CD4-positive, CD25-positive, alpha-beta regulatory T cell (primary cell): ENCODE measurements at regions not wholly inside any gene's neighbourhood (a gene's known extent, or its start where the extent isn't known, plus 50 kb on each side); places are given as distances from the start of the nearest gene placed in this dataset.

Experiments used
- ATAC-seq, 2 donors: fragments of 150-1000 bp; cut with Tn5 transposase; one replicate each; pipeline ENCODE4 v1.10.0; 2021; ENCODE audit warnings: low read depth in 2 of 2, moderate number of reproducible peaks in 2 of 2, moderate library complexity in 1 of 2
- DNase-seq, 3 donors: peaks; one replicate each; pipeline versions ENCODE4 v3.0.0 to v3.0.0-alpha.2; 2012 to 2022; ENCODE audit warnings: mixed read lengths in 1 of 3
- H3K27ac ChIP-seq: one replicate; pipeline ENCODE4 v1.7.0; 2013; ENCODE audit warnings: mild to moderate bottlenecking, low read length; ENCODE audit not compliant: insufficient read depth, poor library complexity, severe bottlenecking
- H3K27me3 ChIP-seq: one replicate; pipeline ENCODE4 v1.7.0; 2013; ENCODE audit warnings: low read length; ENCODE audit not compliant: control insufficient read depth, insufficient read depth
- H3K36me3 ChIP-seq: one replicate; pipeline ENCODE4 v1.7.0; 2013; ENCODE audit warnings: mild to moderate bottlenecking, low read length, moderate library complexity; ENCODE audit not compliant: control insufficient read depth, insufficient read depth
- H3K4me1 ChIP-seq: 2 replicates; pipeline ENCODE4 v1.7.0; 2013; ENCODE audit warnings: mild to moderate bottlenecking, low read length; ENCODE audit not compliant: insufficient read depth, control insufficient read depth, poor library complexity, severe bottlenecking
- H3K4me3 ChIP-seq: one replicate; pipeline ENCODE4 v1.7.0; 2013; ENCODE audit warnings: low read depth, mild to moderate bottlenecking, low read length, moderate library complexity
- H3K9me3 ChIP-seq, 2 experiments: 1 replicate in 1 of 2; 2 replicates in 1 of 2; pipeline ENCODE4 v1.7.0; 2013; ENCODE audit warnings: low read length in 2 of 2, mild to moderate bottlenecking in 1 of 2, moderate library complexity in 1 of 2; ENCODE audit not compliant: control insufficient read depth in 2 of 2
- H3K27ac Mint-ChIP-seq, 3 donors: one replicate each; pipeline ENCODE4 v1.8.0; 2020 to 2022; ENCODE audit warnings: mild to moderate bottlenecking in 3 of 3, mixed read lengths in 3 of 3, moderate library complexity in 2 of 3
- H3K27me3 Mint-ChIP-seq: one replicate; pipeline ENCODE4 v1.8.0; 2022; ENCODE audit warnings: mild to moderate bottlenecking, mixed read lengths
- H3K36me3 Mint-ChIP-seq: one replicate; pipeline ENCODE4 v1.8.0; 2020; ENCODE audit warnings: mixed read lengths
- H3K4me1 Mint-ChIP-seq, 4 donors: one replicate each; pipeline ENCODE4 v1.8.0; 2020 to 2022; ENCODE audit warnings: mixed read lengths in 4 of 4, mild to moderate bottlenecking in 1 of 4
- H3K4me3 Mint-ChIP-seq, 4 donors: one replicate each; pipeline ENCODE4 v1.8.0; 2020 to 2022; ENCODE audit warnings: mild to moderate bottlenecking in 4 of 4, mixed read lengths in 4 of 4, moderate library complexity in 3 of 4
- H3K9me3 Mint-ChIP-seq, 7 donors: one replicate each; pipeline ENCODE4 v1.8.0; 2020 to 2022; ENCODE audit warnings: mixed read lengths in 7 of 7, mild to moderate bottlenecking in 3 of 7, moderate library complexity in 2 of 7

GRCh38 chr10:21212348-21212747, 313.1 kb downstream of the SKIDA1 start:
- ATAC-seq (no peak), DNase-seq (no peak)
- H3K4me1 ChIP-seq, result no peaks in the 10 kb centered on the region
- peaks cover 4 to 6% of the 10 kb centered on the region in 2 experiments for H3K9me3 ChIP-seq
- no peak overlapping the region for H3K27ac Mint-ChIP-seq
- H3K36me3 Mint-ChIP-seq, result no peaks in the 10 kb centered on the region
- H3K27me3 Mint-ChIP-seq, result no peaks in the 10 kb centered on the region
- peaks cover 0 to 11% (median 3%) of the 10 kb centered on the region in 7 donors for H3K9me3 Mint-ChIP-seq
- H3K27me3 ChIP-seq, result no peaks in the 10 kb centered on the region
- no peak overlapping the region for H3K4me3 ChIP-seq
- no peak overlapping the region for H3K4me3 Mint-ChIP-seq
- no peaks in the 10 kb centered on the region for H3K4me1 Mint-ChIP-seq
- no peak overlapping the region for H3K27ac ChIP-seq
- H3K36me3 ChIP-seq, result no peaks in the 10 kb centered on the region

GRCh38 chr10:21209495-21209894, 312.4 kb upstream of the NEBL start:
- peaks cover 4 to 8% of the 10 kb centered on the region in 2 experiments for H3K9me3 ChIP-seq
- ATAC-seq (no peak), DNase-seq (no peak)
- no peak overlapping the region for H3K27ac ChIP-seq
- Mint-ChIP-seq H3K27ac (no peak overlapping the region), H3K9me3 (peaks cover 0 to 13% (median 4%) of the 10 kb centered on the region in 7 donors), H3K27me3 (no peaks in the 10 kb centered on the region), H3K36me3 (no peaks in the 10 kb centered on the region), H3K4me1 (no peaks in the 10 kb centered on the region), H3K4me3 (no peak overlapping the region)
- no peaks in the 10 kb centered on the region for H3K4me1 ChIP-seq
- no peaks in the 10 kb centered on the region for H3K27me3 ChIP-seq
- no peak overlapping the region for H3K4me3 ChIP-seq
- H3K36me3 ChIP-seq, result no peaks in the 10 kb centered on the region

GRCh38 chr10:21208666-21209316, 311.7 kb upstream of the NEBL start:
- DNase-seq (no peak), ATAC-seq (no peak)
- Mint-ChIP-seq H3K4me1 (no peaks in the 10 kb centered on the region), H3K4me3 (no peak overlapping the region), H3K9me3 (peaks cover 0 to 13% (median 4%) of the 10 kb centered on the region in 7 donors), H3K36me3 (no peaks in the 10 kb centered on the region), H3K27me3 (no peaks in the 10 kb centered on the region), H3K27ac (no peak overlapping the region)
- H3K27ac ChIP-seq, result no peak overlapping the region
- H3K9me3 ChIP-seq, result peaks cover 4 to 8% of the 10 kb centered on the region in 2 experiments
- H3K27me3 ChIP-seq, result no peaks in the 10 kb centered on the region
- no peak overlapping the region for H3K4me3 ChIP-seq
- no peaks in the 10 kb centered on the region for H3K36me3 ChIP-seq
- no peaks in the 10 kb centered on the region for H3K4me1 ChIP-seq

GRCh38 chr10:21207852-21208646, 310.9 kb upstream of the NEBL start:
- no peaks in the 10 kb centered on the region for H3K27me3 Mint-ChIP-seq
- no peak overlapping the region for H3K4me3 Mint-ChIP-seq
- no peaks in the 10 kb centered on the region for H3K36me3 Mint-ChIP-seq
- Histone ChIP-seq H3K4me1 (no peaks in the 10 kb centered on the region), H3K9me3 (peaks cover 4 to 8% of the 10 kb centered on the region in 2 experiments), H3K4me3 (no peak overlapping the region), H3K27ac (no peak overlapping the region), H3K36me3 (no peaks in the 10 kb centered on the region), H3K27me3 (no peaks in the 10 kb centered on the region)
- peaks cover 0 to 13% (median 4%) of the 10 kb centered on the region in 7 donors for H3K9me3 Mint-ChIP-seq
- no peaks in the 10 kb centered on the region for H3K4me1 Mint-ChIP-seq
- no peak for DNase-seq
- H3K27ac Mint-ChIP-seq, result no peak overlapping the region
- no peak for ATAC-seq

- Mint-ChIP-seq H3K27me3 (no peaks in the 10 kb centered on the region), H3K4me3 (no peak overlapping the region), H3K36me3 (no peaks in the 10 kb centered on the region), H3K27ac (no peak overlapping the region), H3K4me1 (no peaks in the 10 kb centered on the region), H3K9me3 (peaks cover 0 to 10% (median 4%) of the 10 kb centered on the region in 7 donors)
- Histone ChIP-seq H3K9me3 (peaks cover 4 to 8% of the 10 kb centered on the region in 2 experiments), H3K27ac (no peak overlapping the region), H3K4me1 (no peaks in the 10 kb centered on the region), H3K4me3 (no peak overlapping the region), H3K27me3 (no peaks in the 10 kb centered on the region), H3K36me3 (no peaks in the 10 kb centered on the region)
- ATAC-seq, result no peak
- DNase-seq, result no peak
Measured at GRCh38 chr10:21205328-21205727, 308.2 kb upstream of the NEBL start.

GRCh38 chr10:21203473-21204107, 306.5 kb upstream of the NEBL start:
- ATAC-seq (no peak), DNase-seq (no peak)
- no peaks in the 10 kb centered on the region for H3K27me3 ChIP-seq
- H3K4me3 ChIP-seq, result no peak overlapping the region
- no peaks in the 10 kb centered on the region for H3K36me3 Mint-ChIP-seq
- no peaks in the 10 kb centered on the region for H3K4me1 Mint-ChIP-seq
- H3K9me3 ChIP-seq, result peaks cover 4 to 8% of the 10 kb centered on the region in 2 experiments
- no peaks in the 10 kb centered on the region for H3K36me3 ChIP-seq
- H3K27me3 Mint-ChIP-seq, result no peaks in the 10 kb centered on the region
- H3K4me1 ChIP-seq, result no peaks in the 10 kb centered on the region
- no peak overlapping the region for H3K27ac ChIP-seq
- no peak overlapping the region for H3K4me3 Mint-ChIP-seq
- peaks cover 0 to 12% (median 4%) of the 10 kb centered on the region in 7 donors for H3K9me3 Mint-ChIP-seq
- no peak overlapping the region for H3K27ac Mint-ChIP-seq

- no peaks in the 10 kb centered on the region for H3K36me3 Mint-ChIP-seq
- H3K4me3 Mint-ChIP-seq, result no peak overlapping the region
- no peaks in the 10 kb centered on the region for H3K4me1 Mint-ChIP-seq
- H3K4me3 ChIP-seq, result no peak overlapping the region
- DNase-seq, result no peak
- peaks cover 0 to 16% (median 2%) of the 10 kb centered on the region in 7 donors for H3K9me3 Mint-ChIP-seq
- H3K27ac ChIP-seq, result no peak overlapping the region
- no peak overlapping the region for H3K27ac Mint-ChIP-seq
- peaks cover 6 to 13% of the 10 kb centered on the region in 2 experiments for H3K9me3 ChIP-seq
- peaks cover 5% of the 10 kb centered on the region for H3K27me3 Mint-ChIP-seq
- no peaks in the 10 kb centered on the region for H3K4me1 ChIP-seq
- no peaks in the 10 kb centered on the region for H3K36me3 ChIP-seq
- no peaks in the 10 kb centered on the region for H3K27me3 ChIP-seq
- no peak for ATAC-seq
Measured at GRCh38 chr10:21202776-21203462, 305.8 kb upstream of the NEBL start.
